ENCODE measurements at regions not wholly inside any gene's neighbourhood (a gene's known extent, or its start where the extent isn't known, plus 50 kb on each side); places are given as distances from the start of the nearest gene placed in this dataset.

DNA sequence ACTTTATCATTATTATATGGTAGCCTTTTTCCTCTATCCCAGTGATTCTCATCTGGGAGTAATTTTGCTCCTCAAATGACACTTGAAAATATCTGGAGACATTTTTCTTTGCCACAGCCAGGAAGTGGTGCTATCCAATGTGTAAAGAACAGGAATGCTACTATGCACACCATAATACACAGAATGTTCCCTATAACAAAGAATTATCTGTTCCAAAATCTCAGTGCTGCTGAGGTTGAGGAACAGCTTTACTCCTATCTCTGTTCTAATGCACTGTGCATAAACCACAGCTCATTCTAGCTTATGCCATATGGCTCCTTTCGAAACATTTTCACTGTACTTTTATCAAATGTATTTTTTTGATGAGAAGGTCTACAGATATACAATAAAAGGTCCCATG, 1231.2 kb upstream of the CELF4 start:
- TF ChIP-seq ZNF274 (IDR thresholded peaks at IDR 0.05; ENCODE audit: low read depth, low read length) (no peak), YY1 (IDR thresholded peaks at IDR 0.05; ENCODE audit: insufficient read depth, insufficient read length) (no peak), SUZ12 (IDR thresholded peaks at IDR 0.05; ENCODE audit: extremely low read depth, insufficient read depth, insufficient read length) (no peak)

Data from NT2/D1 (cell line).